Type B pancreatic cell (in vitro differentiated cells): ENCODE measurements at regions not wholly inside any gene's neighbourhood (a gene's known extent, or its start where the extent isn't known, plus 50 kb on each side); places are given as distances from the start of the nearest gene placed in this dataset.

ENCODE experiments used
- DNase-seq: peaks from one replicate; pipeline ENCODE4 v3.0.0; 2021; ENCODE audit warnings: mixed read lengths; ENCODE audit not compliant: unreplicated experiment; ENCODE audit errors: extremely low spot score
- H3K27ac Mint-ChIP-seq: 2 replicates; pipeline ENCODE4 v1.8.0; 2021; ENCODE audit warnings: mild to moderate bottlenecking, mixed read lengths
- H3K27me3 Mint-ChIP-seq: 2 replicates; pipeline ENCODE4 v1.8.0; 2021; ENCODE audit warnings: mixed read lengths
- H3K36me3 Mint-ChIP-seq: 2 replicates; pipeline ENCODE4 v1.8.0; 2021; ENCODE audit warnings: mixed read lengths
- H3K4me1 Mint-ChIP-seq: one replicate; pipeline ENCODE4 v1.8.0; 2021; ENCODE audit warnings: mixed read lengths; ENCODE audit not compliant: unreplicated experiment
- H3K4me3 Mint-ChIP-seq: 2 replicates; pipeline ENCODE4 v1.8.0; 2021; ENCODE audit warnings: mild to moderate bottlenecking, mixed read lengths
- H3K9me3 Mint-ChIP-seq: 2 replicates; pipeline ENCODE4 v1.8.0; 2021; ENCODE audit warnings: mixed read lengths
- TF ChIP-seq, protein P1 (sequence below): fragments of 200-600 bp; sonication (generic); conservative IDR thresholded peaks from 2 replicates; pipeline ENCODE4 v1.5.0; 2021; ENCODE audit warnings: antibody characterized with exemption, mild to moderate bottlenecking

DNA sequence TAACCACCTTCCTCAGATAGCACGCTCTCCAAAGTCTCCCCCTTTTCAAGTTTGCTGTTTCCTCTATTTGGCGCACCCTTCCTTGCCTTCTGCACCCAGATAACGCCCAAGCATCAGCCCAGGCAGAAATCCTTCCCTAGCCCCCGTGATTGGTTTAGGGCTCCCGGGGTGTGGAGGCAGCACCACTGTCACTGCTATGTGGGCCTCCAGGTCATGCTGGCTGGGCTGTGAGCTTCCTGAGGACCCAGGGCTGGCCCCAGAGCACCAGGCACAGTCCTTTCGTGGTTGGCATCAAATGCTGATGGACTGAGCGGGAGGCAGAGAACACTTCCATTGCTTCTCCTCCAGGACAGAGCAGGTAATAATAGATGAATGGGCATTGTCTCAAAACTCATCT is 311.4 kb downstream of the BCL11B start:
- peaks cover 12% of the 10 kb centered on the region for H3K4me1 Mint-ChIP-seq
- no peaks in the 10 kb centered on the region for H3K36me3 Mint-ChIP-seq
- TF ChIP-seq, protein P1, sequence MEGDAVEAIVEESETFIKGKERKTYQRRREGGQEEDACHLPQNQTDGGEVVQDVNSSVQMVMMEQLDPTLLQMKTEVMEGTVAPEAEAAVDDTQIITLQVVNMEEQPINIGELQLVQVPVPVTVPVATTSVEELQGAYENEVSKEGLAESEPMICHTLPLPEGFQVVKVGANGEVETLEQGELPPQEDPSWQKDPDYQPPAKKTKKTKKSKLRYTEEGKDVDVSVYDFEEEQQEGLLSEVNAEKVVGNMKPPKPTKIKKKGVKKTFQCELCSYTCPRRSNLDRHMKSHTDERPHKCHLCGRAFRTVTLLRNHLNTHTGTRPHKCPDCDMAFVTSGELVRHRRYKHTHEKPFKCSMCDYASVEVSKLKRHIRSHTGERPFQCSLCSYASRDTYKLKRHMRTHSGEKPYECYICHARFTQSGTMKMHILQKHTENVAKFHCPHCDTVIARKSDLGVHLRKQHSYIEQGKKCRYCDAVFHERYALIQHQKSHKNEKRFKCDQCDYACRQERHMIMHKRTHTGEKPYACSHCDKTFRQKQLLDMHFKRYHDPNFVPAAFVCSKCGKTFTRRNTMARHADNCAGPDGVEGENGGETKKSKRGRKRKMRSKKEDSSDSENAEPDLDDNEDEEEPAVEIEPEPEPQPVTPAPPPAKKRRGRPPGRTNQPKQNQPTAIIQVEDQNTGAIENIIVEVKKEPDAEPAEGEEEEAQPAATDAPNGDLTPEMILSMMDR: no peak
- DNase-seq: no peak
- H3K27me3 Mint-ChIP-seq: peaks cover 12% of the 10 kb centered on the region
- no peak overlapping the region for H3K4me3 Mint-ChIP-seq
- H3K27ac Mint-ChIP-seq: no peak overlapping the region
- no peaks in the 10 kb centered on the region for H3K9me3 Mint-ChIP-seq

DNA sequence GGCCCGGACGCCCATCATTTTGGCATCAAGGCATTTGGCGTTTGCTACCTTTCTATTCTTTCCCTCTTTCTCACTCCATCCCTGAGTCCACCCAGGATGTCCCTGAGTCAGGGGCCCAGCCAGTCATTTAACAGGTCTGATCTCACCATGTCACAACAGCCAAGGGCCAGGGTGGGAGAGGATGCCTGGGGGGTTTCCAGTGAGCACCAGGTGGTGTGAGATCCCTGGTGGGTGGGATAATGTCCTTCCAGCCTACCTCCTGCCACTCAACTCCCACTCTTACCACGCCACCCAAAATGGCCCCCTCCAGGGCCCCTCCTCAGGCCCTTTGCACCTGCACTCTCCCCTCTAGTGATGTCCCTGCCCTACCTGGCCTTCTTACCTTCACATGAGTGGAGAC is 310.8 kb downstream of the BCL11B start:
- H3K36me3 Mint-ChIP-seq: no peaks in the 10 kb centered on the region
- H3K4me1 Mint-ChIP-seq: peaks cover 12% of the 10 kb centered on the region
- H3K9me3 Mint-ChIP-seq: no peaks in the 10 kb centered on the region
- no peak for DNase-seq
- peaks cover 8% of the 10 kb centered on the region for H3K27me3 Mint-ChIP-seq
- H3K4me3 Mint-ChIP-seq: no peak overlapping the region
- TF ChIP-seq, protein P1: no peak
- H3K27ac Mint-ChIP-seq: peak overlapping the region; percentile 33

DNA sequence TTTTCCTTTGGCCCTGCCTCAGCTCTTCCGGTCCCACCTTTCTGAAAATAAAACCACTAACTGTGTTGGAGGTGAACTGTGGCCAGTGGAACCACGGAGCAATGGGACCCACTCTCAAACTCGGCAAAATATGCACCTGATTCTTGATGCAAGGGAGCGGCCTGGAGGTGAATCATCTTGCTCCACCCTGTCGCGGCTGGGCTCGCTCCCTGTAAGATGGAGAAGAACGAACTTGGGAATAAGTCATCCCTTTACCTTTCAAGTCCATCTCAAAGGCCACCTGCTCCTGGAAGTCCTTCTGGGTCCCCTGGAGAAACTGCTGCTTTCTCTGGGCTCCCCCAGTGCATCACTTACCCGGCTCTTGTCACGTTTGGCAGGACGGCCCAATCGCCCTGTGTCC is 309.9 kb downstream of the BCL11B start:
- TF ChIP-seq, protein P1: no peak
- Mint-ChIP-seq H3K27ac (no peak overlapping the region), H3K36me3 (no peaks in the 10 kb centered on the region), H3K9me3 (no peaks in the 10 kb centered on the region), H3K27me3 (peaks cover 8% of the 10 kb centered on the region), H3K4me3 (no peak overlapping the region), H3K4me1 (peaks cover 12% of the 10 kb centered on the region)
- no peak for DNase-seq

DNA sequence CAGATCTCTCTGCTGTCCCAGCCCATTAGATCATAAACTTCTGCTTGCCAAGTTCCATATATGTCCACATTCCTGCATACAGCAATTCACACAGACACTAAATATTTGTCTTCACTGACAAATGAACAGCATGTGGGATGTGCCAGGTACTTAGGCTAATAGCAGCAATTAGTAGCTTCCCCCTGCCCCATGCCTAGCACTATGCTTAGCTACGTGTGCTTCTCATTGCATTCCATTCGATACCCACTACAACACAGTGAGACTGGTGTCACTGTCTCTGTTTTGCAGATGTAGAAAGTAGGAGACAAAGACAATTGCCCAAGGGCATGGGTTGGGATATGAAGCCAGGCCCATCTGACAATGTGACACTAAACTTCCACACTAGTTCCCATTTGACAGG is 308.4 kb downstream of the BCL11B start:
- peaks cover 7% of the 10 kb centered on the region for H3K9me3 Mint-ChIP-seq
- H3K27ac Mint-ChIP-seq: no peak overlapping the region
- H3K27me3 Mint-ChIP-seq: peaks cover 8% of the 10 kb centered on the region
- TF ChIP-seq, protein P1: no peak
- no peak for DNase-seq
- no peaks in the 10 kb centered on the region for H3K36me3 Mint-ChIP-seq
- peaks cover 12% of the 10 kb centered on the region for H3K4me1 Mint-ChIP-seq
- no peak overlapping the region for H3K4me3 Mint-ChIP-seq

DNA sequence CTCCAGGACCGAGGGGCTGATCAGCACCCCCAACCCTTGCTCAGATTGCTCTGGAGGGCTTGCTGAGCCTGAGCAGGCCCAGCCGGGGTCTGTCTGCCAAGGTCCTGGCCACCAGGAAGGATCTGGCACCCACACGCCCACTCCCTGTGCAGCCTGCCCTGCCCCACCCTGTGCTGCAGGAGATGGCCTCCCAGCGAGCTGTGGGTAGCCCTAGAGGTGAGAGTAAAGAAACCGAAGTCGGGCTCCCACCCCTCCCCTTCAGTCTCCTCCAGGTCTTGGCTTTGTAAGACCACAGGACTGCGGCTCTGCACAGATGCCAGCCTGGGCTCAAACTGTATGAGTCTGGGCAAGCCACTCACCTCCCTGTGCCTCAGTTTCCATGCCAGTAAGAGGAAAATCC is 307.8 kb downstream of the BCL11B start:
- TF ChIP-seq, protein P1: no peak
- DNase-seq: no peak
- Mint-ChIP-seq H3K9me3 (peaks cover 8% of the 10 kb centered on the region), H3K36me3 (no peaks in the 10 kb centered on the region), H3K4me3 (no peak overlapping the region), H3K4me1 (peaks cover 12% of the 10 kb centered on the region), H3K27ac (no peak overlapping the region), H3K27me3 (peaks cover 8% of the 10 kb centered on the region)

DNA sequence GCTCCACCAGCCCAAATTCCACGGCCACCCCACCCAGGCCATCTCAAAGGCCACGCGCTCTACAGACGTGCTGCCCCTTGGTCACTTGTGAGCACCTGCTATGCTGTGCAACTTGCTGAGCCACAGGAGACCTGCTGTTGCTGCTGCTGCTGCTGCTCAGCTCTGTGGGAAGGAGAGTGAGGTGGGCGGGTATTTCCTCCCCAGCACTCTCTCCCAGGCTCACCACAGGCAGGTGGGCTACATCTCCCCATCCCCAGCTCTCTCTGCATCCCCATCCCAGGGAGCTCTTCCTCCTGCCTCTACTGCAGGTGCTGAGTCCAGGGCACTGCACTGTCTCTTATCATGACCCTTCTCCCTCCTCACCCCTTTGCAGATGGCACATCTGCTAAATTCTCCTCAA is 306.9 kb downstream of the BCL11B start:
- TF ChIP-seq, protein P1: no peak
- no peak for DNase-seq
- Mint-ChIP-seq H3K27ac (no peak overlapping the region), H3K9me3 (peaks cover 8% of the 10 kb centered on the region), H3K4me1 (peaks cover 4% of the 10 kb centered on the region), H3K36me3 (no peaks in the 10 kb centered on the region), H3K27me3 (peaks cover 8% of the 10 kb centered on the region), H3K4me3 (no peak overlapping the region)
